GM19023 (cell line): ENCODE measurements at regions not wholly inside any gene's neighbourhood (a gene's known extent, or its start where the extent isn't known, plus 50 kb on each side); places are given as distances from the start of the nearest gene placed in this dataset.
"Not testable (repeated sequence)": the region's sequence is repeated elsewhere in the genome, so short reads cannot be mapped to it uniquely, and the experiment has no call there.

Experiments
- ATAC-seq: cut with Tn5 transposase; IDR thresholded peaks from one replicate; pipeline ENCODE4 v1.9.1; 2021; ENCODE audit warnings: mild to moderate bottlenecking, moderate library complexity; ENCODE audit not compliant: unreplicated experiment

- ATAC-seq = no peak
These were observed 132.6 kb upstream of the BTN3A2 start for GRCh38 chr6:26232306-26232939.

GRCh38 chr6:26232940-26233648 lies 131.9 kb upstream of the BTN3A2 start:
- peak; percentile 22 for ATAC-seq

- ATAC-seq = peak; percentile 50
These were observed 131.2 kb upstream of the BTN3A2 start for GRCh38 chr6:26233649-26234420.

- peak; percentile 53 for ATAC-seq
These were observed 130.3 kb upstream of the BTN3A2 start for GRCh38 chr6:26234421-26235301.

- ATAC-seq = no peak
These were observed 129.7 kb upstream of the BTN3A2 start for GRCh38 chr6:26235302-26235670.

GRCh38 chr6:26239415-26239814 lies 125.6 kb upstream of the BTN3A2 start:
- not testable (repeated sequence) for ATAC-seq

- peak; percentile 66 for ATAC-seq
These were observed 124.6 kb upstream of the BTN3A2 start for GRCh38 chr6:26240157-26241032.

GRCh38 chr6:26241033-26241895 lies 123.7 kb upstream of the BTN3A2 start:
- no peak for ATAC-seq

- ATAC-seq = no peak
These were observed 121.9 kb upstream of the BTN3A2 start for GRCh38 chr6:26243132-26243531.

GRCh38 chr6:26243752-26244151 lies 121.2 kb upstream of the BTN3A2 start:
- ATAC-seq = no peak

GRCh38 chr6:26246058-26246457 lies 118.9 kb upstream of the BTN3A2 start:
- ATAC-seq = no peak

GRCh38 chr6:26246553-26246952 lies 118.4 kb upstream of the BTN3A2 start:
- no peak for ATAC-seq

GRCh38 chr6:26249707-26249956 lies 115.4 kb upstream of the BTN3A2 start:
- ATAC-seq = peak; percentile 31

- ATAC-seq = peak; percentile 52
These were observed 114.9 kb upstream of the BTN3A2 start for GRCh38 chr6:26249957-26250697.

GRCh38 chr6:26250698-26251044 lies 114.3 kb upstream of the BTN3A2 start:
- ATAC-seq = no peak

- ATAC-seq = peak; percentile 55
These were observed 113.5 kb upstream of the BTN3A2 start for GRCh38 chr6:26251354-26252076.

- no peak for ATAC-seq
These were observed 112.9 kb upstream of the BTN3A2 start for GRCh38 chr6:26252077-26252472.

GRCh38 chr6:26254724-26255123 lies 110.3 kb upstream of the BTN3A2 start:
- no peak for ATAC-seq
